ENCODE measurements at regions not wholly inside any gene's neighbourhood (a gene's known extent, or its start where the extent isn't known, plus 50 kb on each side); places are given as distances from the start of the nearest gene placed in this dataset.

- intact Hi-C loops (cut with DNase I): no loop called here
- TF ChIP-seq CTCF (IDR thresholded peaks at IDR 0.05): no peak
Observed at GRCh38 chr4:124973716-124974115, 261.2 kb upstream of the ANKRD50 start.

DNA sequence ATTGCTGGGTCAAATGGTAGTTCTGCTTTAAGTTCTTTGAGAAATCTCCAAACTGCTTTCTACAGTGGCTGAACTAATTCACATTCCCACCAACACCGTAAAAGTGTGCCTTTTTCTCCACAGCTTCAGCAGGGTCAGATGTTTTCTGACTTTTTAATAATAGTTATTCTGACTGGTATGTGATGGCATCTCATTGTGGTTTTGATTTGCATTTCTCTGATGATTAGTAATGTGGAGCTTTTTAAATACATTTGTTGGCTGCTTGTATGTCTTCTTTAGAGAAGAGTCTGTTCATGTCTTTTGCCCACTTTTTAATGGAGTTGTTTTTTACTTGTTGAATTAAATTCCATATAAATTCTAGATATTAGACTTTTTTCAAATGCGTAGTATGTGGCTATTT is 257.5 kb upstream of the ANKRD50 start:
- H3K27ac ChIP-seq: no peak overlapping the region
- intact Hi-C loops (cut with DNase I): no loop called here
- no peak overlapping the region for H3K4me3 ChIP-seq
- no peaks in the 10 kb centered on the region for H3K4me1 ChIP-seq
- no peak for TF ChIP-seq CTCF (IDR thresholded peaks at IDR 0.05)
- H3K36me3 ChIP-seq: no peaks in the 10 kb centered on the region
- H3K9me3 ChIP-seq: no peaks in the 10 kb centered on the region
- DNase-seq (ENCODE audit: low spot score in 2 of 2): no peak
- H3K27me3 ChIP-seq: no peaks in the 10 kb centered on the region

More at GRCh38 chr4:124973716-124974115, 261.2 kb upstream of the ANKRD50 start:
- H3K9me3 ChIP-seq: no peaks in the 10 kb centered on the region
- no peak overlapping the region for H3K27ac ChIP-seq
- H3K4me1 ChIP-seq: no peaks in the 10 kb centered on the region
- DNase-seq (ENCODE audit: low spot score in 2 of 2): no peak
- H3K27me3 ChIP-seq: no peaks in the 10 kb centered on the region
- no peaks in the 10 kb centered on the region for H3K36me3 ChIP-seq
- no peak overlapping the region for H3K4me3 ChIP-seq

- H3K36me3 ChIP-seq: no peaks in the 10 kb centered on the region
- H3K4me3 ChIP-seq: no peak overlapping the region
- DNase-seq (ENCODE audit: low spot score in 2 of 2): no peak
- H3K27me3 ChIP-seq: no peaks in the 10 kb centered on the region
- H3K27ac ChIP-seq: no peak overlapping the region
- intact Hi-C loops (cut with DNase I): no loop called here
- H3K4me1 ChIP-seq: no peaks in the 10 kb centered on the region
- no peaks in the 10 kb centered on the region for H3K9me3 ChIP-seq
- TF ChIP-seq CTCF (IDR thresholded peaks at IDR 0.05): no peak
Observed at GRCh38 chr4:124965497-124965891, 253.0 kb upstream of the ANKRD50 start.

- Histone ChIP-seq H3K36me3 (no peaks in the 10 kb centered on the region), H3K9me3 (no peaks in the 10 kb centered on the region), H3K27me3 (no peaks in the 10 kb centered on the region), H3K27ac (no peak overlapping the region), H3K4me1 (no peaks in the 10 kb centered on the region), H3K4me3 (no peak overlapping the region)
- no peak for DNase-seq (ENCODE audit: low spot score in 2 of 2)
- no peak for TF ChIP-seq CTCF (IDR thresholded peaks at IDR 0.05)
- intact Hi-C loops (cut with DNase I): no loop called here
Observed at GRCh38 chr4:124964852-124965496, 252.4 kb upstream of the ANKRD50 start.

DNA sequence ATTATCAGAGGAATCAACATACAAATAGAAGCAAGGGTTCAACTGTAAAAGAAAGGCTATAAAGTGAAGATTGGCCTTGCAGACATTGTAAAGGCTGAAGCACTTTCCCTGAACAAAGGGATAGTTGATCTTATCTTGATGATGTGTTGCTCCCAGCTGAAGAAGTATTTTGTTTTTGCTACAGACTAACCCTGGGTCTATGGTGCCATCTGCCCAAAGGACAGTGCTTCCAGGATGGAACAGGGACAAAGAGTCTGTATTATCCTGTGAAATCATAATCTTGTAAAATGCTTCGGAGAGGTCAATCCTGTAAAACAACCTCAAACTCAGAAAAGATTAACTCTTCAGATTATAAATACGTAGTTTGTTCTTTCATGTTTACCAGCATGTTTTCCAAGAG is 251.7 kb upstream of the ANKRD50 start:
- intact Hi-C loops (cut with DNase I): no loop called here
- Histone ChIP-seq H3K9me3 (no peaks in the 10 kb centered on the region), H3K36me3 (no peaks in the 10 kb centered on the region), H3K27me3 (no peaks in the 10 kb centered on the region), H3K4me3 (no peak overlapping the region), H3K4me1 (no peaks in the 10 kb centered on the region), H3K27ac (no peak overlapping the region)
- DNase-seq (ENCODE audit: low spot score in 2 of 2): no peak
- no peak for TF ChIP-seq CTCF (IDR thresholded peaks at IDR 0.05)
